ENCODE measurements at regions not wholly inside any gene's neighbourhood (a gene's known extent, or its start where the extent isn't known, plus 50 kb on each side); places are given as distances from the start of the nearest gene placed in this dataset.

DNA sequence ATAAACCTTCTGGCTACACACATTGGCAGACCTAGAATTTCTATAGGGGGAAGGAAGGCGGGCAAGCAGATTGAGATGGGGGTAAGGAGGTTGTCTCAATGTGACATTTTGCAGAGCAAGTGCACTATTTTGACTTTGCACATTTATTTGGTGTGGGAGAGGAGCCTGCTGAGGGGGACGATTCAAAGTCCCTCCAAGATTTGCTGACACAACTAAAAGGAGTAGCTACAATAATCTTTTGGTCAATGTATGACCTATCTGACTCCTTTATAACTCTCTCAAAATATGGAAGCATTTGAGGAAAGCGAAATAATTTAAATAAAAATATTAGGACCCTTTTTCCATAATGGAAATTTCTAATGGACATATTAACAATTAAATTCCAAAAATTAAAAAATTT, 274.9 kb upstream of the PPARGC1A start:
- DNase-seq (ENCODE audit: low read depth in 2 of 2): no peak

DNA sequence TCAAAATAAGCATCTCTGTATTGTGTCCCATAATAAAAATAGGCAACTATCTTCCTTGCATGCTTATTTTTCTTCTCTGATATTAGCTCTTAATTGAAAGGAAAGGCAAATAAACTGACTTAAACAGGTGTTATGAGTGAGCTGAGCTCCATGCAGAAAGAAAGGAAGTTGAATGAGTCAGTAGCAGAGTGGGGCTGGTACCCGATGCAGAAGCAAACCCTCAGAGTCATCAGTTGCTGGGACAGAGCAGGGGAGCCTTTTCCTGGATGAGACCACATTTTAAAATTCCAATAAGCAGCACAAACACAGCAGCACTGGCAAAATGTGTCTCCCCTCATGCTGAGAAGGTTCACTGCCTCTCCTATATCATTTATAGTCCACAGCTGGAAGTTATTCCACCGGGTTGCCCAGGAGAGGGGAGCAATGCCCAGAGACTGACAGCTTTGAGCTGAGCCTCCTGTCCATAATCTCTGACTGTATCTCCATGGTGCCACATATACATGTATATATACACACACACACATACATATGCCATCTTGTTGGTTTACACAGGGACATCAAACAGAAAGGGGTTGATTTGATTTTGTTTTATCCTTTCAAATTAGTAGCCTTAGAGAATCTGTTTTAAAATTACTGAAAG, 274.3 kb upstream of the PPARGC1A start:
- no peak for DNase-seq (ENCODE audit: low read depth in 2 of 2)

DNA sequence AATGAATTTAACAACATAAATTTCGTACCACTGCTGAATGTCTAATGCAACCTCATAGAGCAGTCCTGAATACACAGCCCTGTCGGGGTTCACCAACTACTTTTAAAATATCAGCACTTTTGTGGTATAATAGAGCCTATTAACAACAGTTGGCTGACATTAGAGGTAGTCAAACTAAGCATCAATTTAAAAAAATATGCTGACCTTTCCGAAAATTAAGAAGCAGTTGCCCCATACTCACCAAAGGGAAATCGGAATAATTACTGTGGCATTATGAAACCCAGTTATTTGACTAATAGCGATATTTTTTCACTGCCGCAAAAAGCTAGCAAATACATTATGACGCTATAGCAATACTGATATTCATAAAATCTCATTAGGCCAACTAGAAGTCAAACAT, 273.5 kb upstream of the PPARGC1A start:
- no peak for DNase-seq (ENCODE audit: low read depth in 2 of 2)

DNA sequence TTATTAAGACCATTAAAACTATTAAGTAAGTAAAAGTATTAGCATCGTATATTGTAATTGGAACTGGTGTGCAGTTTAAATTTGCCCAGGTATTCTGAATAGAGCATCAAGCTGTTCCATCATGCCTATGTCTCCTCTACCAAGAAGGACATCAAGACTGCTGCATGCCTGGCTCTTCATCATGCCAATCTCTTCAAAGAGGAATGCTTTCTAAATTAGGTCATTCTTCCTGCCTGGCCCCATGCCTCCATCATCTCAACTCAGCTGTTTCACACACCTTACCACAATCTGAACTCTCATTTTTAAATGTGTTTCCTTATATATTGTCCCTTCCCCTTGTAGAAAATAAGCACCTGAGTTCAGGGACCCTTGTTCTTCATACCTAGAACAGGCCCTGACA, 270.5 kb upstream of the PPARGC1A start:
- no peak for DNase-seq (ENCODE audit: low read depth in 2 of 2)

DNA sequence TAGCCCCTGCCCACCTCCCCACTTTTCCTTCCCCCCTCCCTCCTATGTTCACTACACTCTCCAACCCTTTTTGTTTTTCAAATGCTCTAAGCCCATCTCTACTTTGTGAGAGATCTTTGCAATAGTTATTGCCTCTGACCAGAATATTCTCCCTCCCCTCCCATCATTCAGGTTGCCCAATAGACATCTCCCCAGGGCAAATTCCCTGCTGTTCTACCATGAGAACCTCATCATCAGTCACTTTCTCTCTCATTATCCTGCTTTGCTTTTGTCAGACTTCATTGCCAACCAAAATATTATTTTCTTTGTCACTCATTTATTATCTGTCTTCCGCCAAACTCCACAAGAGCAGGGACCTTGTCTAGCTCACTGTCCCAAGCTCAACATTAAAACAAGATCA, 268.2 kb upstream of the PPARGC1A start:
- peak in 1 of 2 donors; percentile 4 for DNase-seq (ENCODE audit: low read depth in 2 of 2)

DNA sequence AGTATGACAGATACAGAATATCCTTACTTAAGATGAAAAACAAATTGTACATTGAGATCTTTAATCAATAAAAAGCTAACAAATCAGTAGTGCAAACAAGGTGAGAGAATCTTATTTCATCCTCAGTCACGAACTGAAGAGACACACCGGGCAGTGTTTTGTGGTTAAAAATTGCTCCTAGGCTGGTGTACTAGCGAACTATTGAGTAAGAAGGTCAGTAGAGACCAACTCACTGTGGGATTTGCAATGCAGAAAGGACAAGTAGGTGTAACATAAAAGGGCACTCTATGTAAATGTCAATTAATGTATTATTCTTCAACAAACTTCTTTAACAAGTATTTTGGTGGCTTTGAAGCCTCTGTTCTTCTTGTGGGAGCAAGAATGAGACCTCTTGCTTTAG, 260.2 kb upstream of the PPARGC1A start:
- no peak for DNase-seq (ENCODE audit: low read depth in 2 of 2)

DNA sequence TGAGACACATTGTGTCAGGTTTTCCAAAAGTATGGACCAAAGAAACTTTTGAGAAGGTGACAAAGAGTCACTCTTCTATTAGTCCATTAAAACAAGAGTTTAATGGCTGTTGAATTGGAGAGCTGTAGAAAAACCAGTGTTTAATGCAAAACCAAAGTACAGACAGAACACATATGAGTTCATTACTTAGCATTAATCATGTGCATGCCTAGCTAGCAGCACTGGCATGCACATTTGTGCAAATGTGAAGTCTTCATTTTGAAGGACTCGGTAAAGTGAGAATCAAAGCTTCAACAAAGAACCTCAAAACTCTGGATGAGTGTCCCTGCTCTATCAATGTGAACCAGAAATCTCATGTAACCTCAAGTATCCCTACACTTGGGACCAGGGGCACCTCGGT, 256.3 kb upstream of the PPARGC1A start:
- no peak for DNase-seq (ENCODE audit: low read depth in 2 of 2)

DNA sequence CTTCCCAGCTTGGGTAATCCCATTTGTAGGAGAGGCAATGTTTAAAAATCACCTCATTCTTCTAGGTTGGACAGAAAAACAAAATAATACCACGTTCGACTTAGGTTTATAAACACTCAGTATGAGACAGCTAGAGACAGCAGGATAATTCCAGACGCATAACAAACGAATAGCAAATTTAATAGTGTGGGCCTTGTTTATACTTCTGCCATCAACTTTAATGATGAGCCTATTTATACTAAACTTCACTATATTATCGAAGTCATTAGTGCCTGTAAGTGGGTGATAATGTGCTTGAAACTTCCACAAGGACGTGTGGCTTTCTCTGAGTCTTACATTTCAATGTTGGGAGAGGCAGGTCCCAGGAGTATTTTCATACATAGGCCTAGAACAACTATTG, 255.7 kb upstream of the PPARGC1A start:
- DNase-seq (ENCODE audit: low read depth in 2 of 2): no peak

DNA sequence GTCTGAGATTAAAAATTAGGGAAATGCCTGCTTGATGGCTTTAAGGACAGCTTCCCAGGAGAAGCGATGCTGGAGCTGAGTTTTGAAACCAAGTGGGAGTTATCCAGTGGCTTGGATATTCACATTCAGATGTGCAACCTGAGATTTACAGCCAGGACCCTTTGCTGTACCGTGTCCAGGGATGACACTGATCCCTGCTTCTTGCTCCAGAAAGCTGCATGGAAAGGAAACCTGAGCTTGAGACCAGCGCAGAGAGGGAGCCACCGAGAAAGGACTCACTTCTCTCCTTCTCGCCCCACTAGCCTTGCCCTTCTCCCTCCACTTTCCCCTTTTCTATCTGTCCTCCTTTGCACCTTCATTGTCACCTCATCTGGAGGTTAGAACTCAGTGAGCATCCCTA, 254.5 kb upstream of the PPARGC1A start:
- no peak for DNase-seq (ENCODE audit: low read depth in 2 of 2)

DNA sequence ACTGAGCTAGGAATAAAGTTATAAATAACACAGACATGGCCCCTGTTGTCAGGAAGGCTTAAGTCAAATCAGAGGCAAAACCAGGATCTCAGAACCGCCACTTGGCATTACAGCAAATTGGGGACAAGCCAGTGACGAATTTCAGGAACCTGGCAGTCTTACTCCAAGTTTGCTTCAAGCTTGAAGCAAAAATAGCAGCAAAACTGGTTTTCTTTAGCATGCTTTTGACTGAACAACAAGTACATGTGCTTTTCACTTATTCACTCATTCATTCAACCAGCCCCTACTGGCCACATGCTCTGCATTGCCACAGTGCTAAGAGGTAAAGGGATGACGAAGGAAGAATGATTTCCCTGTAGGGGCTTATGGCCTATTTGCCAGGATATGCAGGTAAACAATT, 253.9 kb upstream of the PPARGC1A start:
- no peak for DNase-seq (ENCODE audit: low read depth in 2 of 2)

DNA sequence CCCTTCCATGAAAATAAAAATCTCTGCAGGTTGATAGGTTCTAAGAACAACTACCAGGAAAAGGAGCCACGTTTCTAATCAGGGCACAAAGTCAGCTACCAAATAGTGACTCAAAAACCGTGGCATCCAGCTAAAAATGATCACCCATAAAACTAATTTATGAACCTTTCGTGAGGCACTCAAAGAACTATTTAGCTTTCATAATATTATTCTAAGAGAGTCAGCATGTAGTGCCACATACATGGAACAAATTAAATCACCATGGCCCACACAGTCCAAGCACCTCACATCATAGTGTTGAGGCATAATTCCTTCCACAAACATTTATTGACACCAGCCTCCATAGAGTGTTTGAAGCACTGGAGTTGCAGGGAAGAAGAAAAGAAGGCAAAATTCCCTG, 252.0 kb upstream of the PPARGC1A start:
- no peak for DNase-seq (ENCODE audit: low read depth in 2 of 2)

DNA sequence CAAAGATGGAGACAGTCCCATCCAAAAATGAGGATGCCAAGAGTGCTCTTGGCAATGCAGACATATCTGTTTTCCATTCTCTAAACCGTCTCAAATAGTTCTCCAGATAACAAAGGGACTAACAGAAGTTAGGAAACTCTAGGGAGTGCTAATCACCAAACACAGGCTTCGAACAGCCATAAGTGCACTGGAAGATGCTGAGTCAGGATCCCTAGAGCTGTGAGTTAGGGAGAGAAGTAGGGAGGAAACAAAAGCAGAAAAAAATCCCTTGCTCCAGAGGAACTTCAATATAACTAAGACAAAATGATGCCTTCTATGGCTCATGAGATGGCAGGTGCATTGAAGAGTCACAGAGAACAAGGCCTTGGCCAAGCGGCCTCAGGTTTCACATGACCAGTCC, 251.0 kb upstream of the PPARGC1A start:
- DNase-seq (ENCODE audit: low read depth in 2 of 2): no peak

DNA sequence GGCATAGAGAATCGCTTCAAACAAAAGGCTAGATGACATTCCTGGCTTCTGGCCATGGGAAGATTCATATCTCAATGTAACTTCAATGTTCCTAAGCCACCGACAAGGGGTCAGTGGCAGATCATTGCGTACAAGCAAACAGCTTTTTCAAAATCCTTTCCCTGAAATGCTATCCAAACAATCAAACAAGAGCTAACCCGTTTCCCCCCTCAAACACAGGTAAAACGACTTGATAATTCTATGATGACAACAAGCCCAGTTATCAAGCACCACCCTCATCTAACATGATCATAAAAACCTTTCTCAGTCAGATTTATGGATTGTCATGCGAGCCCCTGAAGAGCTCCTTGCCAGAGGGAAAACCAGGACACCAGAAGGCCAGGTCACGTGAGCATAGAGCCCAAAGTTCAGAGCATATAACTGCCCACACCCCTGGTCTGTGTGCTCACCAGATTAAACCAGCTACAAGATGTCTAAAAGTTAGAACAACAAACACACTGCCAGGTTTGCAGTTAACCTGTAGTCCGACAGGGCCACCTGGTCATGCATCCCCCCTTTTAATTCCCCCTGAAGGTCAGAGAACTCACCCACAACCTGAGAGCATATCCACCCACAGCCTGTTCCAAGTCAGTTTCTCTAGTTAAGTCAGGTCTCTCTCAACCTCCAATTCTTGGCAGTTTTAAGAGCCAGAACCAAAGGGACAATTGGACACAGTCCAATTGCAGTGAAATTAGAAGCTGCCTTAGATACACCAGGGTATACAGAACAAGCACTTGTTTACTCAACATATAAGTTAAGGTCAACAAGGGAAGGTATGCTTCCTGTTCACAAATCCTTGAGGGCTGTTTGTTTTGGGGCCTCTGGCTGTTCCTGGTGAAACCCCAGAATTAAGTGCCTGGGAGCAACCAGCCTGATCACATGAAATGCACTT, 248.1 kb upstream of the PPARGC1A start:
- DNase-seq (ENCODE audit: low read depth in 2 of 2): no peak

DNA sequence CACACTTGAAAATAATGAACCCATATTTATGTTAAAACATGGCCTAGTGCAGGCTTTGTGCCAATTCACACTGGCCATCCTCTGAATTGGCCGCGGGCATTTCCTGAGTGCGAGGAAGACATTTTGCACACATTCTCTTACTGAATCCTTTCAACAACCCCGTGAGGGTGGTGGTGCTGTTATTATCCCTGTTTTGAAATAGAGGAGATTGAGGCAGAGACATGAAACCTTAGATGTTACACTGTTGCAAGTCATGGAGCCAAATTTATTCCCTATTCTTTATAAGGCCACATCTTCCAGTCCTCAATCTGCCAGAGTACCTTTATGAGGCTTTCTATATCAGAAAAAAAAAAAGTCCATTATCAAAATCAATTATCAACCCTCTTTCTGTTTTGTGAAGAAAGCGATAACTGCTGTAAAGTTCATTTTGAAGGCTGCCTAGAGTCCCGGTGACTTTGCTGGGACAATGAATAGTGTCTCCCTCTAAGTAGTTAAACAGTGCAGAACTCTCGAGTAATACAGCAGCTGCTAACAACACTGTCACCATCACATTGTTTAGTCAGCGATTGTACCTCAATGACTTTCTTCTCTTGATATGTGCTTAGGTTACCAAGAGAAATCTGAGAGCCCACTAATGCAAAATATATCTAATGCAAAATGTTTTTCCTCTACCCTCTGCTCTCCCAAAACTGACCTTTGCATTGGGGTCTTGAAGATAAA, 242.3 kb upstream of the PPARGC1A start:
- no peak for DNase-seq (ENCODE audit: low read depth in 2 of 2)

DNA sequence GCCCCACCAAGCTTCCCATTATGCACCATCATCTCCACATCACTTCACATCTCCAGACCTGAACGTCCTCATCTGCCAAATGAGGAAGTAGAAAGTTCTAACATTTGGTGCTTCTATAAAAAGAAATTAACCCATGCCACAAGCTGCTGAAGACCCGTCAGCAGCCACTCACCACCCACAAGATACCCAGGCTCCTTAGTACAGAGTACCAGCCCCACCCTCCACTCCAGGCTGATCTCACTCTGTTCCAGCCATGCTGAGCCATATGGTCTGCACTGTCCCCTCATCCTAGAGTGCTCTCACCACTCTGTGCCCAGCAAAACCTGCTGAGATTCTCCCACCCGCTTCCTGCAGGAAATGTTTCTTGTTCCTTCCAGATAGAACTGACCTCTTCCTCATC, 240.8 kb upstream of the PPARGC1A start:
- no peak for DNase-seq (ENCODE audit: low read depth in 2 of 2)

DNA sequence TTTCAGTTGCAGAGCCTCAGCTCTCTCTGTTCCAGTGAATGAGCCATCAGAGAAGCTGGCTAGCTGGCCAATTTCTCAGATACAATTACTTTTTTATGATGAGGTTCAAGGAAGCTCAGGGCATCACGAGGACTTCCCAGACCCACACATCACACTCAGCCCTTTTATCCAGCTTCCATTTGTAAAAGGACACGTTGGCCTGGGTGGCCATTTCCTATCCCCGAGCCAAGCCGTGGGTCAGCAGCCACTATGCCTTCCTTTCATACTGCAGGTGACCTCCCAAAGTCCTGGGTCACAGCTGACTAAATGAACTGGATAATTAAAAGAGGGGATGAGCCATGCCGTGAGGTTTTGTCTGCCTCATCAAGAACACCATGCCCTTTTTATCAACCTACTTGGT, 236.9 kb upstream of the PPARGC1A start:
- no peak for DNase-seq (ENCODE audit: low read depth in 2 of 2)

DNA sequence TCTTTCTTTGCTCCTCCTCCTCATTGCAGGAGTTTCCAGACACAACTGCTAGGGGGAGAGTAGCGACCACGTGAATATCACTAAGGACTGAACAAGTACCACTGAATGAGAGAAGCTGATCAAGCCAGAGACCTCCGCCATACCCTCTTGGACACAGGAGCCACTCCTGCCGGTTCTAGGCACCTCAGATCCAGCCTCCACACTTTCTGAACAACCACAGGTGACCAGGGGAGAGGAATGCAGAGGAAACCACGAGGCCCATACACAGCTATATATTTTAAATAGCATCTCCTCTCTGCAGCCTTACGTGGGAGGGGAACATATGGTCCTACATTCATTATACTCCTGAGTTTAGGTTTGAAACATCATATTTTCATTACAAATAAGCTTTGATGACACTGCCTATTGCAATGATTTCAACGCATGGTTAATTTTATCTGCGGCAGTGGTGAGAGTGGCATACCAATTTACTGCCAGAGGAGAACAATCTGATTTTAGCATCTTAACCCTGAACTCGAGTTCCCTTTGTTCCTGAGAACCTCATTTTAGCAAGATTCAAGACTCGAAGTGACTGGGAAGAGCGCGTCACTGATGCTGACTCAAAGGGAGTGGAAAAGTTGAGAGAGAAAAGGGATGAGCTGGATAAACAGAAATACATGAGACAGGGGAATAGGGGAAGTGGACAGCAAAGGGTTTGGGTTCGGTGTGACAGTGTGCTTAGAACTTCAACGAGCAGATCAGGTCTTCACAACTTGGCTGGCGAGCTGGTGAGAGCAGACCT, 231.7 kb upstream of the PPARGC1A start:
- no peak for DNase-seq (ENCODE audit: low read depth in 2 of 2)

DNA sequence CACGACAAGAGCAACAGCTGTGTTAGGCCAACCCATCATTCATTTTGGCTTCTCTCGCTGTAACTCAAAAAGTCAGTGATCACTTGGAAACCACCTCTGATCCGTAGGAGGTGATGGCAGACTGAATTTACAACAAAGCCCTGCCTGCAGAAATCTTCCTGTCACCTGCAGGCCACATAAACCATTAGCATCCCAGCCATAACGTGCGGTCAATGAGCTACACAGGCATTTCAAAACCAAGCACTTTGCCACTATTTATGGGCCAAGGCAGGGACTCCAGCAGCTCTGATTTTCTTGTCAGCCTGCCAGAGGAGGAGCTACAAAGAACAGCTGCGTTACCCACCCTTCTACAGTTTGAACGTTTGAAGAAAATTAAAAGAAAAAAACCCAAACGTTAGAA, 228.1 kb upstream of the PPARGC1A start:
- DNase-seq (ENCODE audit: low read depth in 2 of 2): no peak

DNA sequence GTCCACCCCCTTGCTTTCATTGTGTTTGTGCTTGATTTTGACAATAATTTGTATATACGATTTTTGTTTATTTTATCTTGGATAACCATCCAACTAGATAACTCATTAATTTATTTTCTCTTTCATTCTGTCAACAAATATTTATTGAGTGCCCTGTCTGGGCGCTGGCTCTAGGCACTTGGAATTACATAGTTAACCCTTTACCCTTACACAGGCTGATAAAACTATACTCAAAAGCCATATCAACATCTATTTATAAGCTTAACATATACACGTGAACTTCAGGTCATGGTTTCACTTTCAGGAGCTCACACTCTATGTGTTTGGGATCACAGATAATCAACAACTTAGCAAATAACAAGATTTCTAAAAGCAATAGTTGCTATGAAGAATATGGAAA, 226.3 kb upstream of the PPARGC1A start:
- DNase-seq (ENCODE audit: low read depth in 2 of 2): no peak

DNA sequence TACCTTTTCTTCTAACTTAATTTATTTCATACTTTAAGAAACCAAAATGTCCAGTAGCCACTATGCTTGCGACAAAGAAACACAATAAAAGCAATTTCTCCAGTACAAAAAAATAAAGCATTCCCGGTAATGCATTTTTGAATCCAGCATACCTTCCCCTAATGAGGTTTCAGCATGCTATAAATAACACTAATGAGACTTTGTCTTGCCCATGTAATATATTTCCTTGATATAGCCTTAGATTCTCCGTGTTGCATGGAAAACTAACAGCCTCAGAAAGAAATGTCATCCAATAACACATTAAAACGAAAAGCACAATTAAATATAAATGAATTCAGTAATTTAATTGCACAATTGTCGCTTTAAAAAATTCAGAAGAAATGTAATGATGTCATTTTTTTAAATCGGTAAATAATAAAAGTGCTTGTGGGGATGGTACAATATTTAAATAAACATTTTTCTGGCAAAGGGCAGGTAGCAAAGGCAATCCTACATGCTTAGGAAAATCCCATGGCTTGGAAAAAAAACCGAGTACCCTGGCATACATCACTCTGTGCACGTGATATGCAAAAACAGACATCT, 225.2 kb upstream of the PPARGC1A start:
- no peak for DNase-seq (ENCODE audit: low read depth in 2 of 2)

DNA sequence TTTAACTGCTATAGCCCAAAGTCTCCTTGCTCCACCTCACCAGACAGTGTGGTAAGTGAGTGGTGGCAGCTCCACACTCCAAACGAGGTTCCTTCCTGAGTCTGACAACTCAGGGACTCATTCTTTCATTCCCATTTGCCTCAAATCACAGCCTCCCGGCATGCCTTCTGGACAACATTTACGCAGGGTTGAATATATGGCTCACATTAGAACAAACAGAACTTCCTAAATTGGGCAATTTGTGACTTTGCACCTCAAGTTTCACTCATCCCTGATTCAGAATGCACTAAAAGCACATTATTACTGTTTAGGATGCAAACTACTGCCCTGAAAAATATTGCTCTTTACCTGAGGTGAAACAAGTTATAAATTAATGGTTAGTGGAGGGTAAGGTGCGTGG, 224.6 kb upstream of the PPARGC1A start:
- no peak for DNase-seq (ENCODE audit: low read depth in 2 of 2)

Measured in dermis microvascular lymphatic vessel endothelial cell (primary cell).